Ramos (cell line): ENCODE measurements at regions not wholly inside any gene's neighbourhood (a gene's known extent, or its start where the extent isn't known, plus 50 kb on each side); places are given as distances from the start of the nearest gene placed in this dataset.
"Not testable (repeated sequence)": the region's sequence is repeated elsewhere in the genome, so short reads cannot be mapped to it uniquely, and the experiment has no call there.

Experiments
- in situ Hi-C: fragments of 300-500 bp; cut with MboI; formaldehyde crosslinking; loops from one replicate; pipeline ENCODE4 v1.14.3; 2022; ENCODE audit warnings: low sequenced_read_pairs; ENCODE audit not compliant: unreplicated experiment

DNA sequence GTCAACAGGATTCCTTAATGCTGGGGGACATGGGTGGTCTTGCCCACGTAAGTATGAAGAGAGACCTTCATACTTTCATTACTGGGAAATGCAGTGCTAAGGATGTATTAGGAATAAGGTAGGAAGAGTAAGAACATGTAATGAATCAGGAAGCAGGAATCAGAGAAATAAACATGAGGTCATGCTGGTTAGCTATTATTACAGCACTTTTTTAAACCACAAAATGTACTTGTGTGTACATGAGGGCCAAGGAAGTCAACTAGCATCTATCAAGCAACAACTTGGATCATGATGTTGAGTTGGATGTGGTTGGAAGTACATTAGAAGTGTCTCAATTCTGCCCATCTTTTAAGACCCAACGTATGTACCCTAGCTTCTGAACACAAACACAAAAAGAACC lies 63.5 kb upstream of the E2F3 start:
- in situ Hi-C loops = no loop called here

DNA sequence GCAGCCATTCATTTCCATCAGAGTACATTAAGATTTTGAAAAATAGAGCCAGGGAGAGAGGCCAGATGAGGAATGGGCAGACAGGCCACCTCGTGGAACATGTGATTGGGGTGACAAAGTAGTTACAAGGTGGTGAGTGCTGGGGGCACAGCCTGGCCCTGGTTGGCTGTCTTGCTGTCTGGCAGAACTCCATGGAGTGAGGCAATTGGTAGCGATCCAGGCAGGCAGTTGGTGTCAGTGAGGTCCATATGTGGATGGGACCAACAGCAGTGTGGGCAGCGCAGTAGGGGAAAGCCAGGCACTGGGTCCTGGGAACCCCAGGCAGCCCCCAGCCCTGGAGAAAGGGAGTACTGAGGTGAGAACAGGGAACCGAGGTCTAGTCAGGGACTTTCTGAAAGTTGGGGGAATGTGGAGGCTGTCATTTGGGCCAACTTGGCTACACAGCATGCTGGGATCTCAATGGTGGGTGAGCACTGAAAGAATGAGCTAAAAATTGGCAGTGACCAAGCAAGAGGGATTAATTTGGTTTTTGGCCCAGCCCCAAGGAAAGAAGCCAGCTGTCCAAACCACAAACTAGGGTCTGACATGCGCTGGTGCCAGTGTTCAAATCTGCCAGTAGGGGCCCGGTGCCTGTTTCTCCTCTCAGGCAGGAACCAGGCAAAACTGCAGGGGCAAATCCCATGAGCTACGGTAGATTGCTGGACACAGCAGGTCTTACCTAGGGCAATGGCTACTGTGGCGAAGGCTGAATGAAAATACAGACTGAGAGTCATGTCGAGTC lies 61.4 kb upstream of the E2F3 start:
- in situ Hi-C loops = no loop called here

DNA sequence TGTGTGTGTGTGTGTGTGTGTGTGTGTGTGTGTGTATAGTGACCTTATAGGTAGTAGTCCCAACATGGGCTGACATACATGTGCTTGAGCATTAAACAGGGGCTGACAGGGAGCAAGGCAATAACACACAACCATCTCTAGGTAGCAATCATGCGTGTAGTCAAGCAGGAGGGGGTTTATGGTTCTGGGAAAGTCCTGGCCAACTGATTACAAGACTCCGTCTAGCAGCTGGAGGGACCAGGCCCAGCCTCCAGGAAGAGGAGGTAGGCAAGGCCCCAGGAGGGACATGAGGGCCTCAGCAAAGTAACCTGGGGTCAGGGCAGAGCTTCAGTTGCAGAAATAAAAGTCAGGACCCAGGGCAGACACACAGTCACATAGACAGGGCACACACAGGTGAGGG lies 60.6 kb upstream of the E2F3 start:
- in situ Hi-C loops = no loop called here

DNA sequence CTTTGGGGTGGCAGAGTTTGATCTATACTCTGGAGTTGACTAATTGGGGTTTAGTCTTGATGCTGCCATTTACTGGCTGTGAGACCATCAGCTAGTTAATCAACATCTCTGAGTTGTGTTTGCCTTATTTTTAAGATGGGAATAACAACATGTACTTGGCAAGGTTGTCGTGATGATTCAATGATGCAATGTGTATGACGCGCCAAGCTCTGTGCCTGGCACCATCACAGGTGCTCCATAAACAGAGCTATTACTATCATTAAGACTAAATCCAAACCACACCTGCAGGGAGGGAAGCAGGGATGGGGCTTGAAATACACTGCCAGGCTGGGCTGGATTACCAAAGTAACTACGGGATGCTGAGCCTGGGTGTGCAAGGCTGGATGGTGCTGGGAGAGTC lies 60.1 kb upstream of the E2F3 start:
- in situ Hi-C loops = no loop called here

DNA sequence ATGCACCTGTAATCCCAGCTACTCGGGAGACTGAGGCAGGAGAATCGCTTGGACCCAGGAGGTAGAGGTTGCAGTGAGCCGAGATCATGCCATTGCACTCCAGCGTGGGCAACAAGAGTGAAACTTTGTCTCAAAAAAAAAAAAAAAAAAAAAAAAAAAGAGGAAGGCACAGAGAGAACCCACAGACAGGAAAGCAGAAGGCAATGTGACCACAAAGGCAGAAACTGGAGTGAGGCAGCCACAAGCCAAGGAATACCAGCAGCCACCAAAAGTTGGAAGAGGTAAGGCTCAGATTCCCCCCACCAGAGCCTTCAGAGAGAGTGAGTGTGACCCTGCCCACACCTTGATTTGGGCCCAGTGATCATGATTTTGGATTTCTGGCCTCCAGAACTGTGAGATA lies 54.7 kb upstream of the E2F3 start:
- in situ Hi-C loops = not testable (repeated sequence)

DNA sequence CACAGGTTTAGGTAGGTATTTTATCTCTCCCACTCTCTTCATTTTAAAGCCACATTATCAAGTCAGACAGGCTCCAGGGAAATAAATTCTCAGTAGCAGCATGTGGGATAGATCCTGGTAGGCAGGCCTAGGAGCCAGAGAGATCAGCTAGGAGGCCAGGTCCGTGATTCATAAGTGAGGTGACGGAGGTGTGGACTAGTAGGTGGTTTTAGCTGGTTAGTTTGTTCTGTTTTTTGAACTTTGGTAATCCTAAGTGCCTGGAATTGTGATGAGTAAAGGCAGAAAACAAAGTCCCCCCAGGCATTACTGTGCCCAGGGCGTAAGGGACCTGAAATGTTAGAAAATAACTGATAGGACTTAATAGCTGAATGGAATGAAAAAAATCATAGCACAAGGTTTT lies 53.6 kb upstream of the E2F3 start:
- in situ Hi-C loops = no loop called here

DNA sequence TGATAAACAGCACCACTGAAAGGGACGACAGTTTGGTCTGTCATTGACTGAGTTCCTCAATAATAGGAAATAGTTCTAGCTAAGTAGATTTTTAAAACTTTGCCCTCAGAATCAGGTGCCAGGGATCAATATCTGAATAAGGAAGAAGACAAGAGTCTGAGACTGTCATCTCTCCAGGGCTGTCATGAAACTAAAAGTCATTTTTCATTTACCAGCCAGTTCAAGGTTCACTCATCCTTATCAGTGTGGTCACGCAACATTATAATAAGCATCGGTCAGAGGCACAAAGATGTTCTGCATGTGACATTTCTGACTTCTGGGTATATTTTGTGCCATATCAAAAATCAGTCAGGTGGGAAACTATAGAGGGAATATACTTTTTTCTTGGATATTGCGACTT lies 52.5 kb upstream of the E2F3 start:
- in situ Hi-C loops = no loop called here

DNA sequence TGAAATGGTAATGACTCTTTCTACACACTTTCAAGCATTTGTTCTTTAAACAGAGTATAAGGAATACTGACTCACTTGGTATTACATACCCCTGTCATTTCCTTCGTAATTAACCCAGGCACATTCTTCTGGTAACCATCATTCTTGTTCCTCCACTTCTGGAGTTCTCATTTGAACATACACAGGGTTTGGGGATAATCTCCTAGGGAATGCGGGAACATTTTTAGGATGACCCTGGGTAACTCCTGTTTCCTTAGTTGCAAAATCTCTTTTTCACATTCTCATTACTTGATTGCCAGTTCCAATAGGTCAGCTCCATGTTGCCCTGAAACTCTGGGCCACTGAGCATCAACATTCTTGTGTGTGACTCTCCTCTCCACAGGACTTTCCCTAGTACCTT lies 51.5 kb upstream of the E2F3 start:
- in situ Hi-C loops = no loop called here

DNA sequence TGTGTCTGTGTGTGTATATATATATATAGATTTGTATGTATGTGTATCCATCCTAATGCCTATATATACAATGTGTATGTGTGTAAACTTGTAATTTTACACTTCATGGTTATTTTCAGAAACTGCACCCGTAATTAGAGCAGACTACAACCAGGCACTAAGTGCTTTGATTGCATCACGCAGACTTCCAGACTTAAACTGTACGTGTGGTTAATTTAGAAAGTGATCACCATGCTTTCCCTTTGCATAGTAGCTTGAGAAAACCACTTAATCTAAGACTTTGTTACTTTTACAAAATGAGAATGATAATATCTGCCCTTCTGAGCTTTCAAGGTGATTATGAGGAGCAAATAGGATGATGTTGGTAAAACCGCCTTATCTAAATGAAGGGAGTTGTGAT lies 50.1 kb upstream of the E2F3 start:
- in situ Hi-C loops = no loop called here
